Glutamatergic neuron (in vitro differentiated cells): ENCODE measurements at regions not wholly inside any gene's neighbourhood (a gene's known extent, or its start where the extent isn't known, plus 50 kb on each side); places are given as distances from the start of the nearest gene placed in this dataset.

Source experiments
- DNase-seq: peaks from one replicate; pipeline ENCODE4 v3.0.0; 2022
- H3K27ac Mint-ChIP-seq: one replicate; pipeline ENCODE4 v1.8.0; 2020; ENCODE audit warnings: mild to moderate bottlenecking, mixed read lengths, inconsistent platforms; ENCODE audit not compliant: unreplicated experiment
- H3K27me3 Mint-ChIP-seq: one replicate; pipeline ENCODE4 v1.8.0; 2020; ENCODE audit warnings: mild to moderate bottlenecking, moderate library complexity, mixed read lengths, inconsistent platforms; ENCODE audit not compliant: unreplicated experiment
- H3K36me3 Mint-ChIP-seq: one replicate; pipeline ENCODE4 v1.8.0; 2020; ENCODE audit warnings: mild to moderate bottlenecking, mixed read lengths, inconsistent platforms; ENCODE audit not compliant: unreplicated experiment
- H3K4me1 Mint-ChIP-seq: one replicate; pipeline ENCODE4 v1.8.0; 2020; ENCODE audit warnings: mild to moderate bottlenecking, low read depth, mixed read lengths, inconsistent platforms; ENCODE audit not compliant: unreplicated experiment
- H3K4me3 Mint-ChIP-seq: one replicate; pipeline ENCODE4 v1.8.0; 2020; ENCODE audit warnings: mild to moderate bottlenecking, mixed read lengths, inconsistent platforms; ENCODE audit not compliant: unreplicated experiment
- H3K9me3 Mint-ChIP-seq: one replicate; pipeline ENCODE4 v1.8.0; 2020; ENCODE audit warnings: mild to moderate bottlenecking, moderate library complexity, mixed read lengths, inconsistent platforms; ENCODE audit not compliant: unreplicated experiment
- TF ChIP-seq, protein P1 (sequence below): fragments of 200-600 bp; sonication (generic); IDR thresholded peaks from one replicate; pipeline ENCODE4 v1.5.0; 2021; ENCODE audit not compliant: partially characterized antibody, unreplicated experiment

- no peaks in the 10 kb centered on the region for H3K27me3 Mint-ChIP-seq
- TF ChIP-seq, protein P1, sequence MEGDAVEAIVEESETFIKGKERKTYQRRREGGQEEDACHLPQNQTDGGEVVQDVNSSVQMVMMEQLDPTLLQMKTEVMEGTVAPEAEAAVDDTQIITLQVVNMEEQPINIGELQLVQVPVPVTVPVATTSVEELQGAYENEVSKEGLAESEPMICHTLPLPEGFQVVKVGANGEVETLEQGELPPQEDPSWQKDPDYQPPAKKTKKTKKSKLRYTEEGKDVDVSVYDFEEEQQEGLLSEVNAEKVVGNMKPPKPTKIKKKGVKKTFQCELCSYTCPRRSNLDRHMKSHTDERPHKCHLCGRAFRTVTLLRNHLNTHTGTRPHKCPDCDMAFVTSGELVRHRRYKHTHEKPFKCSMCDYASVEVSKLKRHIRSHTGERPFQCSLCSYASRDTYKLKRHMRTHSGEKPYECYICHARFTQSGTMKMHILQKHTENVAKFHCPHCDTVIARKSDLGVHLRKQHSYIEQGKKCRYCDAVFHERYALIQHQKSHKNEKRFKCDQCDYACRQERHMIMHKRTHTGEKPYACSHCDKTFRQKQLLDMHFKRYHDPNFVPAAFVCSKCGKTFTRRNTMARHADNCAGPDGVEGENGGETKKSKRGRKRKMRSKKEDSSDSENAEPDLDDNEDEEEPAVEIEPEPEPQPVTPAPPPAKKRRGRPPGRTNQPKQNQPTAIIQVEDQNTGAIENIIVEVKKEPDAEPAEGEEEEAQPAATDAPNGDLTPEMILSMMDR = no peak
- no peaks in the 10 kb centered on the region for H3K36me3 Mint-ChIP-seq
- DNase-seq = no peak
- H3K27ac Mint-ChIP-seq = no peak overlapping the region
- H3K4me3 Mint-ChIP-seq = no peak overlapping the region
- peaks cover 5% of the 10 kb centered on the region for H3K4me1 Mint-ChIP-seq
- H3K9me3 Mint-ChIP-seq = no peaks in the 10 kb centered on the region
Observed at GRCh38 chr12:67436230-67436629, 167.1 kb downstream of the CAND1 start.

- H3K27ac Mint-ChIP-seq = no peak overlapping the region
- no peaks in the 10 kb centered on the region for H3K27me3 Mint-ChIP-seq
- H3K4me3 Mint-ChIP-seq = no peak overlapping the region
Observed at GRCh38 chr12:67437011-67437410, 167.9 kb downstream of the CAND1 start.

DNA sequence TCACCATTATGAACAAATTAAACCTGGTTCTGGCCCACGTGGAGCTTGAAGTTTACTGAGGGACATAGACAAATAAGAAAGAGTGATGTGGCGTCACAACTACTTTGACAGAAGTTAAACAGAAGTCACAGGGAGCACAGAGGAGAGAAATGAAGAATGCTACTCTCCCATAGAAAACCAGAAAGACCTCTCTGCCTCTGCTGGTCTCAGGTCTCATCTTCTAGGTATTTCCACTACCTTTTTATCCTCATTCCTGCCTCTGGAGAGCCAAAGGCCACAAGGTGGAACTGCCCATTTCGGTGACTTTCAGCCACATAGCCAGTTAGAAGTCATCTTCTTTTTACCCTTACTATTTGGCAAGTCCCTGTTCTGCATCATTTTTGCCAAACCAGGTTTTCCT is 170.5 kb downstream of the CAND1 start:
- Mint-ChIP-seq H3K4me1 (peaks cover 10% of the 10 kb centered on the region), H3K36me3 (peaks cover under 1% of the 10 kb centered on the region), H3K27me3 (no peaks in the 10 kb centered on the region), H3K27ac (no peak overlapping the region), H3K4me3 (no peak overlapping the region), H3K9me3 (no peaks in the 10 kb centered on the region)
- no peak for DNase-seq
- TF ChIP-seq, protein P1 = no peak

More at GRCh38 chr12:67437011-67437410, 167.9 kb downstream of the CAND1 start:
- no peak for DNase-seq
- H3K4me1 Mint-ChIP-seq = peaks cover 9% of the 10 kb centered on the region
- H3K36me3 Mint-ChIP-seq = no peaks in the 10 kb centered on the region
- no peaks in the 10 kb centered on the region for H3K9me3 Mint-ChIP-seq
- TF ChIP-seq, protein P1 = no peak

- H3K4me1 Mint-ChIP-seq = peaks cover 9% of the 10 kb centered on the region
- peaks cover 6% of the 10 kb centered on the region for H3K36me3 Mint-ChIP-seq
- peak; percentile 90 for DNase-seq
- peaks cover 1% of the 10 kb centered on the region for H3K9me3 Mint-ChIP-seq
- no peaks in the 10 kb centered on the region for H3K27me3 Mint-ChIP-seq
- peak overlapping the region; percentile 43 for H3K4me3 Mint-ChIP-seq
- H3K27ac Mint-ChIP-seq = no peak overlapping the region
- TF ChIP-seq, protein P1 = peak; percentile 77
Observed at GRCh38 chr12:67441736-67442346, 172.7 kb downstream of the CAND1 start.

- peaks cover 6% of the 10 kb centered on the region for H3K36me3 Mint-ChIP-seq
Observed at GRCh38 chr12:67442347-67442841, 173.2 kb downstream of the CAND1 start.

More at GRCh38 chr12:67442347-67442841, 173.2 kb downstream of the CAND1 start:
- DNase-seq = peak; percentile 28
- Mint-ChIP-seq H3K4me3 (no peak overlapping the region), H3K27me3 (no peaks in the 10 kb centered on the region), H3K27ac (no peak overlapping the region), H3K9me3 (peaks cover 1% of the 10 kb centered on the region), H3K4me1 (peaks cover 9% of the 10 kb centered on the region)
- TF ChIP-seq, protein P1 = no peak
